Endothelial cell of umbilical vein (primary cell): ENCODE measurements at regions not wholly inside any gene's neighbourhood (a gene's known extent, or its start where the extent isn't known, plus 50 kb on each side); places are given as distances from the start of the nearest gene placed in this dataset.

ENCODE experiments used
- BruUV-seq: library from RNA; stranded (reverse); fragments of 400-500 nt; replicated peaks from 2 replicates; lab custom pipeline; 2021; lab: Mats Ljungman, UMichigan
- CTCF ChIA-PET: fragments of 300-600, 350-600 bp; sonication (Branson Sonifier 250); formaldehyde crosslinking; loops from one replicate; lab custom pipeline; 2021; ENCODE audit warnings: antibody characterized with exemption, inconsistent platforms; lab: Charles Lee
- POLR2A ChIA-PET: fragments of 300-600, 350-600 bp; sonication (Branson Sonifier 250); formaldehyde crosslinking; loops from one replicate; lab custom pipeline; 2021; ENCODE audit warnings: antibody characterized with exemption, inconsistent platforms; lab: Charles Lee
- DNase-seq: peaks from one replicate; pipeline ENCODE4 v3.0.0-alpha.2; 2011; ENCODE audit warnings: low read depth, low spot score
- FAIRE-seq: peaks from 2 replicates; lab custom pipeline; 2011; peaks lifted over from hg19 to GRCh38; lab: Jason Lieb, UNC
- H2AFZ ChIP-seq: 2 replicates; pipeline ENCODE4 v1.6.0; 2012; ENCODE audit warnings: low read depth, low read length, control low read depth, inconsistent platforms
- H3K27ac ChIP-seq: 2 replicates; pipeline ENCODE4 v1.5.1; 2011; ENCODE audit warnings: low read depth, mild to moderate bottlenecking, control low read depth, low read length, moderate library complexity; ENCODE audit not compliant: insufficient read depth
- H3K27me3 ChIP-seq, 2 experiments: 2 replicates each; pipeline versions ENCODE4 v1.6.0 to v1.6.1; 2011; ENCODE audit warnings: low read length in 2 of 2, mixed read lengths in 1 of 2; ENCODE audit not compliant: control insufficient read depth in 2 of 2, insufficient read depth in 2 of 2
- H3K36me3 ChIP-seq, 2 experiments: 2 replicates in 1 of 2; 3 replicates in 1 of 2; pipeline ENCODE4 v1.5.1; 2011; ENCODE audit warnings: low read length in 2 of 2, mild to moderate bottlenecking in 1 of 2, moderate library complexity in 1 of 2; ENCODE audit not compliant: control insufficient read depth in 2 of 2, insufficient read depth in 2 of 2; ENCODE audit errors: extremely low read depth in 1 of 2
- H3K4me1 ChIP-seq: 3 replicates; pipeline ENCODE4 v1.5.1; 2011; ENCODE audit warnings: mild to moderate bottlenecking, low read length; ENCODE audit not compliant: control insufficient read depth, insufficient read depth; ENCODE audit errors: extremely low read depth
- H3K4me2 ChIP-seq: 2 replicates; pipeline ENCODE4 v1.6.1; 2011; ENCODE audit warnings: low read length, control low read depth, mixed read lengths; ENCODE audit not compliant: insufficient read depth
- H3K4me3 ChIP-seq, 3 experiments: fragments of 200-600 bp in 1 of 3; sonication (generic), shearing (Covaris generic) in 1 of 3; replicated peaks in 1 of 3; 2 replicates each; pipeline ENCODE4 v1.5.1; 2011 to 2016; ENCODE audit warnings: control low read depth in 3 of 3, low read length in 3 of 3, mild to moderate bottlenecking in 2 of 3, inconsistent platforms in 1 of 3, low read depth in 1 of 3, moderate library complexity in 1 of 3; ENCODE audit not compliant: insufficient read depth in 1 of 3
- H3K79me2 ChIP-seq: 2 replicates; pipeline ENCODE4 v1.6.0; 2012; ENCODE audit warnings: low read length, inconsistent platforms; ENCODE audit not compliant: control insufficient read depth, insufficient read depth
- H3K9ac ChIP-seq: replicated peaks from 2 replicates; pipeline ENCODE3; 2011; ENCODE audit warnings: low read length, control low read depth; ENCODE audit not compliant: insufficient read depth; ENCODE audit errors: extremely low read depth
- H3K9me1 ChIP-seq: replicated peaks from 3 replicates; pipeline ENCODE4 v1.6.0; 2011; ENCODE audit warnings: mild to moderate bottlenecking, low read length; ENCODE audit not compliant: control insufficient read depth, insufficient read depth; ENCODE audit errors: extremely low read depth
- H3K9me3 ChIP-seq: replicated peaks from 2 replicates; pipeline ENCODE4 v1.5.1; 2012; ENCODE audit warnings: low read length, inconsistent platforms; ENCODE audit not compliant: control insufficient read depth, insufficient read depth
- H4K20me1 ChIP-seq: replicated peaks from 2 replicates; pipeline ENCODE3; 2011; ENCODE audit warnings: mild to moderate bottlenecking, low read length; ENCODE audit not compliant: control insufficient read depth, insufficient read depth; ENCODE audit errors: extremely low read depth
- EZH2 ChIP-seq: IDR thresholded peaks from 2 replicates; pipeline ENCODE4 v1.6.1; 2012; ENCODE audit warnings: borderline replicate concordance, low read depth, mild to moderate bottlenecking, moderate library complexity, low read length, inconsistent platforms; ENCODE audit not compliant: severe bottlenecking
- JUN ChIP-seq: IDR thresholded peaks from 2 replicates; pipeline ENCODE4 v1.6.1; 2011; ENCODE audit warnings: borderline replicate concordance, low read depth; ENCODE audit not compliant: insufficient read length, insufficient read depth
- MYC ChIP-seq: IDR thresholded peaks from one replicate; pipeline ENCODE4 v1.6.1; 2011; ENCODE audit warnings: mild to moderate bottlenecking, low read depth, low read length
- POLR2AphosphoS5 ChIP-seq: IDR thresholded peaks from 2 replicates; pipeline ENCODE4 v1.6.1; 2012; ENCODE audit warnings: low read depth, mild to moderate bottlenecking, control low read depth, low read length, moderate library complexity; ENCODE audit not compliant: insufficient read depth
- dilution Hi-C: fragments of 300-500 bp; cut with MboI; formaldehyde crosslinking; loops from one replicate; pipeline ENCODE4 v1.15.0; 2019; ENCODE audit warnings: low sequenced_read_pairs; ENCODE audit not compliant: extremely low pct_ligation_motif_present
- intact Hi-C: fragments of 100-400 bp; cut with micrococcal nuclease; formaldehyde crosslinking; loops from one replicate; pipeline ENCODE4 v1.10.0; 2022
- TF ChIP-seq, protein P1 (sequence below), 2 donors: IDR thresholded peaks; 1 replicate in 1 of 2; 2 replicates in 1 of 2; pipeline ENCODE4 v1.5.1; 2011; ENCODE audit warnings: low read length in 2 of 2, mild to moderate bottlenecking in 2 of 2, moderate library complexity in 2 of 2, control low read depth in 1 of 2, inconsistent platforms in 1 of 2, low read depth in 1 of 2; ENCODE audit not compliant: insufficient read depth in 1 of 2; ENCODE audit errors: extremely low read depth in 1 of 2
- TF ChIP-seq, protein P2 (sequence below): IDR thresholded peaks from 2 replicates; pipeline ENCODE4 v1.6.1; 2011; ENCODE audit not compliant: insufficient read depth, insufficient read length

DNA sequence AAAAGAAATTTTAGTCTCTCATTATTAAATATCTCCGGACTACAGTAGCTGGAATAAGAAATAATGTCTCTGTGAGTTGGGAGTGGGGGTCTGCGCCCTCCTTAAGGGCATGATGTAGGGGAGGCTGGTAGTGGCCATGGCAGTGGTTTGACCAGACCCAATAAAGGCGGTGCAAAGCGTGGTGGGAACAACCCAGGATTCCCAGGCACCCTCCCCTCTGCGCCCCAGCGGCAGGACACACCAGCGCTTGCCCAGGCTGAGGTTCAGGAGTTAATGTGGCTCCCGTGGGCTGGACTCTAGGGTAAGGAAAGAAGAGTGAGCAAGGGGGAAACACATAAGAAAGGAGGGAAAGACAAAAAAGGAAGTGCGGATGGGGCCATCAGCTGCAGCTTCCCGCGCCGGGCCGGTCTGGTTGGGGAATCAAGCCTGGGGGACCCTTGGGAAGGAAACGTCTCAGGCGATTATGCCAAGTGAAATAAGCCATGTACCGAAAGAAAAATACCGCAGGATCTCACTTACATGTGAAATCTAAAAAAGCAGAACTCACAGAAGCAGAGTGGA, 157.5 kb upstream of the SMIM31 start:
- Histone ChIP-seq H3K9me1 (no peaks in the 10 kb centered on the region), H3K27me3 (no peaks in the 10 kb centered on the region), H2AFZ (no peak overlapping the region), H3K4me3 (no peak overlapping the region), H3K27ac (no peak overlapping the region), H3K4me1 (no peaks in the 10 kb centered on the region), H3K79me2 (no peaks in the 10 kb centered on the region), H3K9ac (no peak overlapping the region), H4K20me1 (no peaks in the 10 kb centered on the region), H3K36me3 (no peaks in the 10 kb centered on the region), H3K9me3 (peaks cover 9% of the 10 kb centered on the region), H3K4me2 (no peak overlapping the region)
- dilution Hi-C loops (no loop called here), intact Hi-C loops (no loop called here)
- ChIA-PET POLR2A (no interaction called here), CTCF (no interaction called here)
- FAIRE-seq (no peak), DNase-seq (no peak)
- BruUV-seq: no TSS peak
- TF ChIP-seq EZH2 (no peak), JUN (no peak), MYC (no peak), POLR2AphosphoS5 (no peak)
- TF ChIP-seq, protein P1, sequence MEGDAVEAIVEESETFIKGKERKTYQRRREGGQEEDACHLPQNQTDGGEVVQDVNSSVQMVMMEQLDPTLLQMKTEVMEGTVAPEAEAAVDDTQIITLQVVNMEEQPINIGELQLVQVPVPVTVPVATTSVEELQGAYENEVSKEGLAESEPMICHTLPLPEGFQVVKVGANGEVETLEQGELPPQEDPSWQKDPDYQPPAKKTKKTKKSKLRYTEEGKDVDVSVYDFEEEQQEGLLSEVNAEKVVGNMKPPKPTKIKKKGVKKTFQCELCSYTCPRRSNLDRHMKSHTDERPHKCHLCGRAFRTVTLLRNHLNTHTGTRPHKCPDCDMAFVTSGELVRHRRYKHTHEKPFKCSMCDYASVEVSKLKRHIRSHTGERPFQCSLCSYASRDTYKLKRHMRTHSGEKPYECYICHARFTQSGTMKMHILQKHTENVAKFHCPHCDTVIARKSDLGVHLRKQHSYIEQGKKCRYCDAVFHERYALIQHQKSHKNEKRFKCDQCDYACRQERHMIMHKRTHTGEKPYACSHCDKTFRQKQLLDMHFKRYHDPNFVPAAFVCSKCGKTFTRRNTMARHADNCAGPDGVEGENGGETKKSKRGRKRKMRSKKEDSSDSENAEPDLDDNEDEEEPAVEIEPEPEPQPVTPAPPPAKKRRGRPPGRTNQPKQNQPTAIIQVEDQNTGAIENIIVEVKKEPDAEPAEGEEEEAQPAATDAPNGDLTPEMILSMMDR (IDR thresholded peaks at IDR 0.05; ENCODE audit: extremely low read depth in 1 of 2, insufficient read depth in 1 of 2, low read depth in 1 of 2, low read length in 2 of 2): no peak
- TF ChIP-seq, protein P2, sequence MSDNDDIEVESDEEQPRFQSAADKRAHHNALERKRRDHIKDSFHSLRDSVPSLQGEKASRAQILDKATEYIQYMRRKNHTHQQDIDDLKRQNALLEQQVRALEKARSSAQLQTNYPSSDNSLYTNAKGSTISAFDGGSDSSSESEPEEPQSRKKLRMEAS: no peak
